ENCODE measurements at regions not wholly inside any gene's neighbourhood (a gene's known extent, or its start where the extent isn't known, plus 50 kb on each side); places are given as distances from the start of the nearest gene placed in this dataset.

DNA sequence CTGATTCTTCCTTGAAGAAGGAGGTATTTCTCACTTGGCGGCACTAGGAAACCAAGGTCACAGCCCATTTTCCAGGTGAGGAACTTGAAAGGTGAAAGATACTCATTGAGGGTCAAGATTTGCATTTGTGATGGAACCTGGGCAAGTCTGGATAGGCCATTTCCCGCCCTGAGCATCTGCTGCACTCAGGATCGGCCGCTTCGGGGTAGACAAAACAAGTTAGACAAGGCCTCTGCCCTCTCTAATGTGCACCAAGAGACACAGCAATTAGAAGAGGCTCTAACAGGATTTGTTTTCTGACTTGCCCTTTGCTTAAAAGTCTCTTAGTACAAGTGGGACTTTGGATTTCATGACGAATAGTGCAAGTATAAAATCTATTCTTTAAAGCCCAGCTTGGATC is 167.2 kb downstream of the KTN1 start:
- no peak overlapping the region for H2BK120ac ChIP-seq (ENCODE audit: insufficient read depth, low read length, poor library complexity)
- H3K4me3 ChIP-seq (ENCODE audit: low read depth, low read length) = no peak overlapping the region
- H3K27me3 ChIP-seq (ENCODE audit: insufficient read depth, low read length) = no peaks in the 10 kb centered on the region
- no peak overlapping the region for H3K9ac ChIP-seq (ENCODE audit: low read length)
- H2AFZ ChIP-seq (ENCODE audit: insufficient read depth, low read length, poor library complexity) = no peak overlapping the region
- no peak overlapping the region for H4K8ac ChIP-seq (ENCODE audit: low read depth, low read length)
- no peak overlapping the region for H3K4ac ChIP-seq (ENCODE audit: low read depth, low read length)
- H2BK5ac ChIP-seq (ENCODE audit: low read depth, low read length, poor library complexity) = no peak overlapping the region
- H2BK12ac ChIP-seq (ENCODE audit: low read length) = no peak overlapping the region
- H2AK5ac ChIP-seq (ENCODE audit: low read length) = no peak overlapping the region
- H3K36me3 ChIP-seq (ENCODE audit: control insufficient read depth in 1 of 2, insufficient read depth in 2 of 2, low read length in 2 of 2) = no peaks in the 10 kb centered on the region
- no peak overlapping the region for H3K14ac ChIP-seq (ENCODE audit: low read length)
- H3K79me1 ChIP-seq (ENCODE audit: low read length) = no peaks in the 10 kb centered on the region
- H4K91ac ChIP-seq (ENCODE audit: low read depth, low read length) = no peak overlapping the region
- no peak overlapping the region for H3K23ac ChIP-seq (ENCODE audit: low read length)
- no peak overlapping the region for H3K27ac ChIP-seq (ENCODE audit: low read depth, low read length)
- peaks cover 6 to 11% of the 10 kb centered on the region in 2 experiments for H3K4me1 ChIP-seq (ENCODE audit: control insufficient read depth in 1 of 2, insufficient read depth in 2 of 2, low read length in 2 of 2)
- no peaks in the 10 kb centered on the region for H3K9me3 ChIP-seq (ENCODE audit: insufficient read depth, low read depth, low read length)
- no CpG with 5 or more reads among the region's 6 CpGs for WGBS (ENCODE audit: extremely low coverage, insufficient coverage, insufficient read length)
- H3K18ac ChIP-seq (ENCODE audit: low read length) = no peak overlapping the region
- DNase-seq = peak in 1 of 2 donors; percentile 31
- no peak overlapping the region for H3K4me2 ChIP-seq (ENCODE audit: low read length)
- no peaks in the 10 kb centered on the region for H3K79me2 ChIP-seq (ENCODE audit: control insufficient read depth, insufficient read depth, low read length, poor library complexity)
- no peak overlapping the region for H4K12ac ChIP-seq (ENCODE audit: low read depth, low read length)

DNA sequence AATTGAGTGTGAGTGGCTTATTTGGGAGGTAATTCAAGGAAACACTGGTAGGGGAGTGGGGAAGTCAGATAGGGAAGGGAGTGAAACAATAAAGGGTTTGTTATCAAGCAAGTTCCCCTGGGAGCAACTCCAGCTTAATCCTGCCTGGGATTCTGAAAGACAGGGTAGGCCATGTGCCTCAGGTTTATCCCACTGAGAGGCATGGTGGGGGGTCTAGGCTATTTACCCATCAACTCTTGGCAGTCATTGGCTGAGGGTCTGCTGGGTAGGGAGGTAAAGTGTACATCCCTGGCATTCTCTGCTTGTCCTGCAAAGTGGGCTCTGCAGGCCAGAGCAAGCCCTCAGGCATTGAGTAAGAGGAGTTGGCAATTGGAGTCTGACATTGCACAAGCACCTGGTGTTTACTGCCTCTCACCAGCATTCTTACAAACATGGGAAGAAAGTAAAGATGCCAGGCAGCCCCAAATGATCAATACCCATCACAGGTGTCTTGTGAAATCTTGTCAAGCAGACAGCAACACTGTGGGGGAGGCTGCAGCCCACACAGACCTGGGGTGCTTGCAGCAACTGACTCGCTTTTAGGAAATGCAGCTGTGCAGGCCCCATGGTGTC is 169.3 kb downstream of the KTN1 start:
- Histone ChIP-seq H3K27me3 (ENCODE audit: insufficient read depth, low read length) (no peaks in the 10 kb centered on the region), H3K4me1 (ENCODE audit: control insufficient read depth in 1 of 2, insufficient read depth in 2 of 2, low read length in 2 of 2) (peaks cover 3 to 7% of the 10 kb centered on the region in 2 experiments), H3K18ac (ENCODE audit: low read length) (no peak overlapping the region), H2AK5ac (ENCODE audit: low read length) (no peak overlapping the region), H3K4ac (ENCODE audit: low read depth, low read length) (no peak overlapping the region), H3K79me2 (ENCODE audit: control insufficient read depth, insufficient read depth, low read length, poor library complexity) (no peaks in the 10 kb centered on the region), H2BK12ac (ENCODE audit: low read length) (no peak overlapping the region), H3K36me3 (ENCODE audit: control insufficient read depth in 1 of 2, insufficient read depth in 2 of 2, low read length in 2 of 2) (no peaks in the 10 kb centered on the region), H3K23ac (ENCODE audit: low read length) (no peak overlapping the region), H3K27ac (ENCODE audit: low read depth, low read length) (no peak overlapping the region), H3K14ac (ENCODE audit: low read length) (no peak overlapping the region), H3K79me1 (ENCODE audit: low read length) (no peaks in the 10 kb centered on the region), H2BK5ac (ENCODE audit: low read depth, low read length, poor library complexity) (no peak overlapping the region), H4K8ac (ENCODE audit: low read depth, low read length) (no peak overlapping the region), H3K9ac (ENCODE audit: low read length) (no peak overlapping the region), H2AFZ (ENCODE audit: insufficient read depth, low read length, poor library complexity) (no peak overlapping the region), H3K9me3 (ENCODE audit: insufficient read depth, low read depth, low read length) (no peaks in the 10 kb centered on the region), H4K12ac (ENCODE audit: low read depth, low read length) (no peak overlapping the region), H2BK120ac (ENCODE audit: insufficient read depth, low read length, poor library complexity) (no peak overlapping the region), H3K4me2 (ENCODE audit: low read length) (no peak overlapping the region), H4K91ac (ENCODE audit: low read depth, low read length) (no peak overlapping the region), H3K4me3 (ENCODE audit: low read depth, low read length) (no peak overlapping the region)
- DNase-seq = peak in 1 of 2 donors; percentile 47
- no CpG with 5 or more reads among the region's 1 CpG for WGBS (ENCODE audit: extremely low coverage, insufficient coverage, insufficient read length)

DNA sequence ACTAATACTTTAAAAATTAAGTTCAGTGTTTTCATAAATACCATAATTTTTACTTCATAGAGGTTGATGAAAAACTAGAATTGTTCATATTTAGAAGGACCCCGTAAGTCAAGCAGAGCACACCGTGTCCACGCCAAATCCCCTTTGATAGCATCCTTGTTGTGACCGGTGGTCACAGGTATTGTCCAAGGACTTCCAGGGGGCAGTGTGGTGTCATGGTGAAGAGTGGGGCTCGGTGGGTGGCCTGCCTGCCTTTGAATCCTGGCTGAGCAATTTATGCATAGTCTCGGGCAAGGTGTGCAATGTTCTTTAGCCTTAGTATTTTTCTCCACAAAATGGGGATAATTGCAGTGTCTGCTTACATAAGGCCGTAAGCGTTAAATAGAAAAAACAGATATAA is 169.9 kb downstream of the KTN1 start:
- DNase-seq = no peak

DNA sequence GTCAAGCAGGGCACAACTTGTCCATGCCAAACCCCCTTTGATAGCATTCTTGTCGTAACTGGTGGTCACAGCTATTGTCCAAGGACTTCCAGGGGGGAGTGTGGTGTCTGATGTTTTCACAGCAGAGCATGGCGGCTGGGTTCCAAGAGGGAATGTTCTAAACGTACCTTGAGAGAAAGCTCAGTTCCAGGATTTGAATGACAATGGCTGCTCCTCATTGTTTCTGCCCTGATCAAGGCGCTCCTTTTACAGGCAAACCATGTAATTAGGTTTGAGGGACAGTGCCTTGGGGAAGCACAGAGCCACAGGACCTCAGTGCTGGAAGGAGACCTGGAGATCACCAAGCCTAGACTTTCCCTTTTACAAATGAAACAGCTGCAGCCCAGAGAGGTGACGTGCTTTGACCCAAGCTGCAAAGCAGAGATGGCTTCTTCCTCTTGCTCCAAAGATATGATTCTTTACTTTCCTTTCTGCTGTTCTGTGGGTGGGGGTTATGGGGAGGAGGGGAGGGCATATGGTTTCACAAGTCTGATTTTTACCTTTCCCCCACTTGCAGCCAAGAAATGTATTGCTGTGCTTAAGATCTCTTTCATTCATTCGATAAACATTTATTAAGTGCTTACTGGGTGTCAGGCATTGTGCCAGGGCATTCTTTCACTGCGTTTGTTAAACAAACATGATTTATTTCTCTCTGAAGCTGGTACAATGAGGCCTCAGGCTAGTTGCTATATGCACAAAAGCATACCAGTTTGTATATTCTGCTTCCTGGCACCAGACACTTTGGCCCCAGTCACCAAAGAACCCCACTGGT is 172.8 kb downstream of the KTN1 start:
- DNase-seq = no peak
- H3K18ac ChIP-seq (ENCODE audit: low read length) = no peak overlapping the region
- no peak overlapping the region for H2BK12ac ChIP-seq (ENCODE audit: low read length)
- H3K4me3 ChIP-seq (ENCODE audit: low read depth, low read length) = no peak overlapping the region
- no peak overlapping the region for H4K12ac ChIP-seq (ENCODE audit: low read depth, low read length)
- no peaks in the 10 kb centered on the region for H3K36me3 ChIP-seq (ENCODE audit: control insufficient read depth in 1 of 2, insufficient read depth in 2 of 2, low read length in 2 of 2)
- no peak overlapping the region for H4K8ac ChIP-seq (ENCODE audit: low read depth, low read length)
- no peak overlapping the region for H2BK5ac ChIP-seq (ENCODE audit: low read depth, low read length, poor library complexity)
- H3K4me1 ChIP-seq (ENCODE audit: control insufficient read depth in 1 of 2, insufficient read depth in 2 of 2, low read length in 2 of 2) = peaks cover 0 to 2% of the 10 kb centered on the region in 2 experiments
- no peak overlapping the region for H2BK120ac ChIP-seq (ENCODE audit: insufficient read depth, low read length, poor library complexity)
- H3K27ac ChIP-seq (ENCODE audit: low read depth, low read length) = no peak overlapping the region
- no peak overlapping the region for H4K91ac ChIP-seq (ENCODE audit: low read depth, low read length)
- no peak overlapping the region for H2AK5ac ChIP-seq (ENCODE audit: low read length)
- no peaks in the 10 kb centered on the region for H3K9me3 ChIP-seq (ENCODE audit: insufficient read depth, low read depth, low read length)
- no CpG with 5 or more reads among the region's 7 CpGs for WGBS (ENCODE audit: extremely low coverage, insufficient coverage, insufficient read length)
- no peak overlapping the region for H3K14ac ChIP-seq (ENCODE audit: low read length)
- no peaks in the 10 kb centered on the region for H3K79me2 ChIP-seq (ENCODE audit: control insufficient read depth, insufficient read depth, low read length, poor library complexity)
- H3K4ac ChIP-seq (ENCODE audit: low read depth, low read length) = no peak overlapping the region
- H2AFZ ChIP-seq (ENCODE audit: insufficient read depth, low read length, poor library complexity) = no peak overlapping the region
- no peaks in the 10 kb centered on the region for H3K27me3 ChIP-seq (ENCODE audit: insufficient read depth, low read length)
- no peaks in the 10 kb centered on the region for H3K79me1 ChIP-seq (ENCODE audit: low read length)
- H3K9ac ChIP-seq (ENCODE audit: low read length) = no peak overlapping the region
- H3K23ac ChIP-seq (ENCODE audit: low read length) = no peak overlapping the region
- H3K4me2 ChIP-seq (ENCODE audit: low read length) = no peak overlapping the region

More for the DNA sequence above, 169.9 kb downstream of the KTN1 start:
- no peak overlapping the region for H2BK120ac ChIP-seq (ENCODE audit: insufficient read depth, low read length, poor library complexity)
- peaks cover 3 to 7% of the 10 kb centered on the region in 2 experiments for H3K4me1 ChIP-seq (ENCODE audit: control insufficient read depth in 1 of 2, insufficient read depth in 2 of 2, low read length in 2 of 2)
- no peak overlapping the region for H3K4me2 ChIP-seq (ENCODE audit: low read length)
- H4K91ac ChIP-seq (ENCODE audit: low read depth, low read length) = no peak overlapping the region
- H3K27me3 ChIP-seq (ENCODE audit: insufficient read depth, low read length) = no peaks in the 10 kb centered on the region
- no CpG with 5 or more reads among the region's 8 CpGs for WGBS (ENCODE audit: extremely low coverage, insufficient coverage, insufficient read length)
- no peak overlapping the region for H2AK5ac ChIP-seq (ENCODE audit: low read length)
- no peak overlapping the region for H3K14ac ChIP-seq (ENCODE audit: low read length)
- H3K9me3 ChIP-seq (ENCODE audit: insufficient read depth, low read depth, low read length) = no peaks in the 10 kb centered on the region
- no peak overlapping the region for H3K4ac ChIP-seq (ENCODE audit: low read depth, low read length)
- no peaks in the 10 kb centered on the region for H3K36me3 ChIP-seq (ENCODE audit: control insufficient read depth in 1 of 2, insufficient read depth in 2 of 2, low read length in 2 of 2)
- H3K23ac ChIP-seq (ENCODE audit: low read length) = no peak overlapping the region
- H4K12ac ChIP-seq (ENCODE audit: low read depth, low read length) = no peak overlapping the region
- H3K79me1 ChIP-seq (ENCODE audit: low read length) = no peaks in the 10 kb centered on the region
- no peak overlapping the region for H3K9ac ChIP-seq (ENCODE audit: low read length)
- H2BK5ac ChIP-seq (ENCODE audit: low read depth, low read length, poor library complexity) = no peak overlapping the region
- no peak overlapping the region for H2BK12ac ChIP-seq (ENCODE audit: low read length)
- H2AFZ ChIP-seq (ENCODE audit: insufficient read depth, low read length, poor library complexity) = no peak overlapping the region
- H4K8ac ChIP-seq (ENCODE audit: low read depth, low read length) = no peak overlapping the region
- H3K79me2 ChIP-seq (ENCODE audit: control insufficient read depth, insufficient read depth, low read length, poor library complexity) = no peaks in the 10 kb centered on the region
- no peak overlapping the region for H3K18ac ChIP-seq (ENCODE audit: low read length)
- H3K4me3 ChIP-seq (ENCODE audit: low read depth, low read length) = no peak overlapping the region
- no peak overlapping the region for H3K27ac ChIP-seq (ENCODE audit: low read depth, low read length)

Measured in trophoblast cell (in vitro differentiated cells and primary cell).